ENCODE measurements at regions not wholly inside any gene's neighbourhood (a gene's known extent, or its start where the extent isn't known, plus 50 kb on each side); places are given as distances from the start of the nearest gene placed in this dataset.

DNA sequence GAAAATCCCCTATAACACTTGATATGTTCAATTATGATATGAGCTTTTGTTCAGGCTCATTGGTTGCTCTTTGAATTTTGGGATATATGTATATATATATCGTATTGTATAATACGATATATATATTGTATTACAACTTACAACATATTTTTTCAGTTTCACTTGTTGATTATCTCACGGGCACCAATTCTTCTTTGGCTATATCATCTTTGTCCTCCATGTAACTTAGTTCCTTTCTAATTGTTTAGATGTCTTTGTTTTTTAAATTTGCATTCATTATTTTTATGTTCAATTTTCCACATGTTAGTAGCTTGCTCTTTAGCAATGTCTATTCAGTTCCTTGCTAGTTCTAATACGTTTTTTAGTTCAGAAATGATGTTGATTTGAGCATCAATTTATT lies 150.0 kb downstream of the BACH1 start (continued):
- TF ChIP-seq WRNIP1 (IDR thresholded peaks at IDR 0.05; ENCODE audit: borderline replicate concordance, low read depth, low read length) = no peak
- no peak for TF ChIP-seq HDGF (IDR thresholded peaks at IDR 0.05)
- TF ChIP-seq, protein P1, sequence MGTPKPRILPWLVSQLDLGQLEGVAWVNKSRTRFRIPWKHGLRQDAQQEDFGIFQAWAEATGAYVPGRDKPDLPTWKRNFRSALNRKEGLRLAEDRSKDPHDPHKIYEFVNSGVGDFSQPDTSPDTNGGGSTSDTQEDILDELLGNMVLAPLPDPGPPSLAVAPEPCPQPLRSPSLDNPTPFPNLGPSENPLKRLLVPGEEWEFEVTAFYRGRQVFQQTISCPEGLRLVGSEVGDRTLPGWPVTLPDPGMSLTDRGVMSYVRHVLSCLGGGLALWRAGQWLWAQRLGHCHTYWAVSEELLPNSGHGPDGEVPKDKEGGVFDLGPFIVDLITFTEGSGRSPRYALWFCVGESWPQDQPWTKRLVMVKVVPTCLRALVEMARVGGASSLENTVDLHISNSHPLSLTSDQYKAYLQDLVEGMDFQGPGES (IDR thresholded peaks at IDR 0.05) = no peak
- no peak for TF ChIP-seq RFX5 (IDR thresholded peaks at IDR 0.05; ENCODE audit: low read depth, low read length)
- no peak for TF ChIP-seq YY1 (IDR thresholded peaks at IDR 0.05; ENCODE audit: low read depth, low read length)
- TF ChIP-seq, protein P2, sequence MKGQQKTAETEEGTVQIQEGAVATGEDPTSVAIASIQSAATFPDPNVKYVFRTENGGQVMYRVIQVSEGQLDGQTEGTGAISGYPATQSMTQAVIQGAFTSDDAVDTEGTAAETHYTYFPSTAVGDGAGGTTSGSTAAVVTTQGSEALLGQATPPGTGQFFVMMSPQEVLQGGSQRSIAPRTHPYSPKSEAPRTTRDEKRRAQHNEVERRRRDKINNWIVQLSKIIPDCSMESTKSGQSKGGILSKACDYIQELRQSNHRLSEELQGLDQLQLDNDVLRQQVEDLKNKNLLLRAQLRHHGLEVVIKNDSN (IDR thresholded peaks at IDR 0.05; ENCODE audit: borderline replicate concordance, extremely low read length, insufficient read depth, low read depth, low read length) = no peak
- no peak for TF ChIP-seq POLR2A (IDR thresholded peaks at IDR 0.05; ENCODE audit: low read depth, low read length)
- TF ChIP-seq RELA (IDR thresholded peaks at IDR 0.05; ENCODE audit: borderline replicate concordance, partially characterized antibody) = no peak
- no peak for TF ChIP-seq POU2F2 (IDR thresholded peaks at IDR 0.05; ENCODE audit: borderline replicate concordance, low read depth, low read length)
- TF ChIP-seq BMI1 (IDR thresholded peaks at IDR 0.05; ENCODE audit: borderline replicate concordance) = no peak

DNA sequence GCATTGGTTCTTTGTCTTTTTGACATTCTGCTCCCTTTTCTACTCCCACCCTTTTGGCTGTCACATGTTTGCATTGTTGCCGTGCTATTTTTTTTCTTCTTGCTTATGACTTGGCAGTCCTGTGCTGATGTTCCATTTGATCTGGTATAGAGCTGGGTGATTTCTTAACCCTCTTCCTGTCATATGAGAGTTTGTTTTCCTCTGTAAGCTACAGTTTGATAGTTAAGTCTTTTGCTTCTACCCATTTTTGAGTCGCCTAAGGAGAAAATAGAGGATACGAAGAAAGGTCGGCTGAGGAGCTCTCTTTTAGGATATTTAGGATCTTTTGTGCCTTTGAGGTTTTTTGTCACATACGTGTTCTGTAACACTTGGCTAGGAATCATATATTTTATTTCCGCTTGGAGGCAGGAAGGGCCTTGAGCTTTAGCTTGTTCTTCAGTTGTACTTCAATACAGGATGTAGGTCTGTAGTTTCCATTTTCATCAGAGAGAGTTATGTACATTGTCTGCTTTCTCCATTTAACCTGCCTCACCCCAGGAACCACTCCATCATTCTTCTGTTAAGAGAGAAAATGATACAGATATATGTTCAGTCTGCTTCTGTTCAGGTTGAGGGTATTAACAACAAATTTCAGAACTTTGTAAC lies 150.7 kb downstream of the BACH1 start:
- Histone ChIP-seq H3K4me1 (ENCODE audit: control insufficient read depth, insufficient read depth, low read length) (no peaks in the 10 kb centered on the region), H3K27me3 (replicated peaks in 1 of 2; ENCODE audit: control insufficient read depth in 2 of 2, insufficient read depth in 2 of 2, low read length in 1 of 2) (no peaks in the 10 kb centered on the region), H3K36me3 (ENCODE audit: control insufficient read depth in 2 of 2, insufficient read depth in 2 of 2, low read length in 1 of 2) (no peaks in the 10 kb centered on the region), H3K79me2 (ENCODE audit: control insufficient read depth, insufficient read depth, low read length) (no peaks in the 10 kb centered on the region), H3K27ac (ENCODE audit: control insufficient read depth, insufficient read depth) (no peak overlapping the region), H2AFZ (ENCODE audit: control insufficient read depth, low read depth, low read length) (no peak overlapping the region), H3K9ac (ENCODE audit: control insufficient read depth, insufficient read depth, low read length) (no peak overlapping the region), H3K4me2 (ENCODE audit: control insufficient read depth, insufficient read depth) (no peak overlapping the region), H3K4me3 (no peak overlapping the region), H3K9me3 (replicated peaks; ENCODE audit: control insufficient read depth, insufficient read depth, low read length) (no peaks in the 10 kb centered on the region; the same call in 1 of the 3 replicates), H4K20me1 (ENCODE audit: control insufficient read depth, insufficient read depth) (no peaks in the 10 kb centered on the region)
- POLR2A ChIA-PET = no interaction called here
- CTCF ChIA-PET = interaction anchor here (1.5 kb wide), 1 partner anchor 73 kb away, joined by 5 read pairs; no protein-coding TSS in a partner anchor
- intact Hi-C loops (cut with micrococcal nuclease; ENCODE audit: unreplicated experiment) (no loop called here), in situ Hi-C loops (cut with MboI) (no loop called here)
- RAD21 ChIA-PET (ENCODE audit: unreplicated experiment) = no interaction called here
- ATAC-seq = no peak
- SMC1A ChIA-PET (ENCODE audit: uncharacterized antibody, unreplicated experiment) = no interaction called here
- BruUV-seq (replicated peaks) = no TSS peak
- no peak for FAIRE-seq
- WGBS (ENCODE audit: insufficient coverage, insufficient replicate concordance, low lambda C conversion rate, missing lambda C conversion rate) = 73% methylated on average over 6 of the region's 6 CpGs
- no peak for DNase-seq (ENCODE audit: low read depth, low spot score)
- no peak for TF ChIP-seq IKZF2 (IDR thresholded peaks at IDR 0.05)
- TF ChIP-seq NFIC (IDR thresholded peaks at IDR 0.05; ENCODE audit: low read depth, low read length) = no peak
- TF ChIP-seq NFYA (IDR thresholded peaks at IDR 0.05; ENCODE audit: borderline replicate concordance, low read depth, low read length) = no peak
- TF ChIP-seq IRF4 (IDR thresholded peaks at IDR 0.05; ENCODE audit: low read depth, low read length) = no peak
- TF ChIP-seq, protein P3, sequence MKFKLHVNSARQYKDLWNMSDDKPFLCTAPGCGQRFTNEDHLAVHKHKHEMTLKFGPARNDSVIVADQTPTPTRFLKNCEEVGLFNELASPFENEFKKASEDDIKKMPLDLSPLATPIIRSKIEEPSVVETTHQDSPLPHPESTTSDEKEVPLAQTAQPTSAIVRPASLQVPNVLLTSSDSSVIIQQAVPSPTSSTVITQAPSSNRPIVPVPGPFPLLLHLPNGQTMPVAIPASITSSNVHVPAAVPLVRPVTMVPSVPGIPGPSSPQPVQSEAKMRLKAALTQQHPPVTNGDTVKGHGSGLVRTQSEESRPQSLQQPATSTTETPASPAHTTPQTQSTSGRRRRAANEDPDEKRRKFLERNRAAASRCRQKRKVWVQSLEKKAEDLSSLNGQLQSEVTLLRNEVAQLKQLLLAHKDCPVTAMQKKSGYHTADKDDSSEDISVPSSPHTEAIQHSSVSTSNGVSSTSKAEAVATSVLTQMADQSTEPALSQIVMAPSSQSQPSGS (IDR thresholded peaks at IDR 0.05; ENCODE audit: low read length) = no peak
- TF ChIP-seq, protein P4, sequence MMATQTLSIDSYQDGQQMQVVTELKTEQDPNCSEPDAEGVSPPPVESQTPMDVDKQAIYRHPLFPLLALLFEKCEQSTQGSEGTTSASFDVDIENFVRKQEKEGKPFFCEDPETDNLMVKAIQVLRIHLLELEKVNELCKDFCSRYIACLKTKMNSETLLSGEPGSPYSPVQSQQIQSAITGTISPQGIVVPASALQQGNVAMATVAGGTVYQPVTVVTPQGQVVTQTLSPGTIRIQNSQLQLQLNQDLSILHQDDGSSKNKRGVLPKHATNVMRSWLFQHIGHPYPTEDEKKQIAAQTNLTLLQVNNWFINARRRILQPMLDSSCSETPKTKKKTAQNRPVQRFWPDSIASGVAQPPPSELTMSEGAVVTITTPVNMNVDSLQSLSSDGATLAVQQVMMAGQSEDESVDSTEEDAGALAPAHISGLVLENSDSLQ (IDR thresholded peaks at IDR 0.05) = no peak
- TF ChIP-seq RBBP5 (conservative IDR thresholded peaks at IDR 0.05) = no peak
- TF ChIP-seq CREM (IDR thresholded peaks at IDR 0.05; ENCODE audit: low read depth) = no peak
- TF ChIP-seq EP300 (IDR thresholded peaks at IDR 0.05; ENCODE audit: borderline replicate concordance in 1 of 2, control insufficient read depth in 1 of 2, low read depth in 2 of 2, low read length in 2 of 2) = no peak
- no peak for TF ChIP-seq SMC3 (IDR thresholded peaks at IDR 0.05; ENCODE audit: borderline replicate concordance, low read length)
